H9 (cell line): ENCODE measurements at regions not wholly inside any gene's neighbourhood (a gene's known extent, or its start where the extent isn't known, plus 50 kb on each side); places are given as distances from the start of the nearest gene placed in this dataset.

ENCODE experiments used
- DNase-seq: peaks from one replicate; pipeline ENCODE4 v3.0.0-alpha.2; 2017
- H2AFZ ChIP-seq: one replicate; pipeline ENCODE4 v1.6.1; 2013; ENCODE audit warnings: mild to moderate bottlenecking, low read length, control low read depth, moderate library complexity
- H2AK5ac ChIP-seq: 2 replicates; pipeline ENCODE4 v1.6.1; 2013; ENCODE audit warnings: low read length, control low read depth, mixed read lengths; ENCODE audit not compliant: insufficient read length
- H2BK120ac ChIP-seq: one replicate; pipeline ENCODE4 v1.6.1; 2013; ENCODE audit warnings: low read depth, mild to moderate bottlenecking, low read length, control low read depth, inconsistent platforms; ENCODE audit not compliant: poor library complexity, severe bottlenecking
- H2BK12ac ChIP-seq: 2 replicates; pipeline ENCODE4 v1.6.1; 2013; ENCODE audit warnings: low read length, control low read depth, mixed read lengths, low read depth; ENCODE audit not compliant: insufficient read length
- H2BK15ac ChIP-seq: 2 replicates; pipeline ENCODE4 v1.6.1; 2013; ENCODE audit warnings: low read depth, low read length, control low read depth
- H2BK20ac ChIP-seq: one replicate; pipeline ENCODE4 v1.6.1; 2013; ENCODE audit warnings: low read depth, mild to moderate bottlenecking, low read length, control low read depth, inconsistent platforms; ENCODE audit not compliant: poor library complexity, severe bottlenecking
- H2BK5ac ChIP-seq: 2 replicates; pipeline ENCODE4 v1.6.1; 2013; ENCODE audit warnings: low read length, control low read depth, mixed read lengths; ENCODE audit not compliant: insufficient read length
- H3K14ac ChIP-seq: 2 replicates; pipeline ENCODE4 v1.6.1; 2013; ENCODE audit warnings: low read length, control low read depth; ENCODE audit not compliant: insufficient read depth
- H3K18ac ChIP-seq: 2 replicates; pipeline ENCODE4 v1.6.1; 2013; ENCODE audit warnings: low read depth, mild to moderate bottlenecking, mixed read lengths, low read length, control low read depth; ENCODE audit not compliant: insufficient read length
- H3K23ac ChIP-seq: 2 replicates; pipeline ENCODE4 v1.6.1; 2013; ENCODE audit warnings: low read length, control low read depth, mixed read lengths, low read depth; ENCODE audit not compliant: insufficient read length
- H3K23me2 ChIP-seq: 2 replicates; pipeline ENCODE4 v1.6.1; 2013; ENCODE audit warnings: low read depth, mild to moderate bottlenecking, mixed read lengths, low read length, control low read depth; ENCODE audit not compliant: insufficient read length, poor library complexity, severe bottlenecking
- H3K27ac ChIP-seq: 2 replicates; pipeline ENCODE4 v1.5.1; 2013; ENCODE audit warnings: low read length, control low read depth, mixed read lengths, low read depth; ENCODE audit not compliant: insufficient read length
- H3K27me3 ChIP-seq: 2 replicates; pipeline ENCODE4 v1.6.1; 2013; ENCODE audit warnings: low read length, control low read depth, inconsistent platforms; ENCODE audit not compliant: insufficient read depth
- H3K4ac ChIP-seq: 2 replicates; pipeline ENCODE4 v1.6.1; 2013; ENCODE audit warnings: low read depth, mild to moderate bottlenecking, control low read depth, inconsistent platforms, low read length, moderate library complexity
- H3K4me1 ChIP-seq: 2 replicates; pipeline ENCODE4 v1.6.1; 2013; ENCODE audit warnings: low read length, control low read depth, inconsistent platforms; ENCODE audit not compliant: insufficient read depth
- H3K4me2 ChIP-seq: 2 replicates; pipeline ENCODE4 v1.6.1; 2013; ENCODE audit warnings: low read length, control low read depth, mixed read lengths; ENCODE audit not compliant: insufficient read length, insufficient read depth
- H3K56ac ChIP-seq: 2 replicates; pipeline ENCODE4 v1.6.1; 2013; ENCODE audit warnings: low read depth, mild to moderate bottlenecking, mixed read lengths, low read length, control low read depth; ENCODE audit not compliant: insufficient read length
- H3K79me1 ChIP-seq: 2 replicates; pipeline ENCODE4 v1.6.1; 2013; ENCODE audit warnings: low read depth, mild to moderate bottlenecking, moderate library complexity, low read length, control low read depth, inconsistent platforms; ENCODE audit not compliant: insufficient read depth, poor library complexity, severe bottlenecking
- H3K79me2 ChIP-seq: 2 replicates; pipeline ENCODE4 v1.6.1; 2013; ENCODE audit warnings: low read length, control low read depth, inconsistent platforms; ENCODE audit not compliant: insufficient read depth
- H3K9ac ChIP-seq: 2 replicates; pipeline ENCODE4 v1.6.1; 2013; ENCODE audit warnings: low read length, control low read depth, mixed read lengths; ENCODE audit not compliant: insufficient read length; ENCODE audit errors: extremely low read depth
- H3K9me3 ChIP-seq: one replicate; pipeline ENCODE4 v1.6.1; 2013; ENCODE audit warnings: low read depth, low read length, inconsistent platforms; ENCODE audit not compliant: control insufficient read depth
- H3T11ph ChIP-seq: one replicate; pipeline ENCODE4 v1.6.1; 2013; ENCODE audit warnings: mild to moderate bottlenecking, low read length, control low read depth, inconsistent platforms
- H4K20me1 ChIP-seq: one replicate; pipeline ENCODE4 v1.6.1; 2013; ENCODE audit not compliant: control insufficient read depth, insufficient read length, insufficient read depth
- H4K5ac ChIP-seq: 2 replicates; pipeline ENCODE4 v1.6.1; 2013; ENCODE audit warnings: low read depth, mild to moderate bottlenecking, mixed read lengths, low read length, control low read depth; ENCODE audit not compliant: insufficient read length
- H4K8ac ChIP-seq: replicated peaks from 2 replicates; pipeline ENCODE4 v1.6.1; 2013; ENCODE audit warnings: low read length, control low read depth, mixed read lengths, low read depth; ENCODE audit not compliant: insufficient read length
- H4K91ac ChIP-seq: 2 replicates; pipeline ENCODE4 v1.6.1; 2013; ENCODE audit warnings: low read depth, mild to moderate bottlenecking, moderate library complexity, mixed read lengths, low read length, control low read depth; ENCODE audit not compliant: insufficient read length
- H3K27ac Mint-ChIP-seq, 3 experiments: 2 replicates in 2 of 3; 3 replicates in 1 of 3; pipeline ENCODE4 v1.8.0; 2020 to 2021; ENCODE audit warnings: mixed read lengths in 3 of 3, mild to moderate bottlenecking in 1 of 3, moderate library complexity in 1 of 3
- H3K27me3 Mint-ChIP-seq: 2 replicates; pipeline ENCODE4 v1.8.0; 2021; ENCODE audit warnings: low read depth, mild to moderate bottlenecking, moderate library complexity, mixed read lengths
- H3K36me3 Mint-ChIP-seq, 3 experiments: 2 replicates in 2 of 3; 3 replicates in 1 of 3; pipeline ENCODE4 v1.8.0; 2020 to 2021; ENCODE audit warnings: low read depth in 3 of 3, mixed read lengths in 3 of 3; ENCODE audit not compliant: insufficient read depth in 1 of 3
- H3K4me1 Mint-ChIP-seq, 2 experiments: 2 replicates each; pipeline ENCODE4 v1.8.0; 2020; ENCODE audit warnings: mixed read lengths in 2 of 2
- H3K4me3 Mint-ChIP-seq, 2 experiments: 2 replicates in 1 of 2; 3 replicates in 1 of 2; pipeline ENCODE4 v1.8.0; 2020 to 2021; ENCODE audit warnings: mild to moderate bottlenecking in 2 of 2, mixed read lengths in 2 of 2, moderate library complexity in 1 of 2
- H3K9me3 Mint-ChIP-seq, 2 experiments: 2 replicates in 1 of 2; 3 replicates in 1 of 2; pipeline ENCODE4 v1.8.0; 2020; ENCODE audit warnings: mild to moderate bottlenecking in 2 of 2, mixed read lengths in 2 of 2, moderate library complexity in 1 of 2
- WGBS: extraction: QIAGEN DNeasy Blood & Tissue Kit; methylation state at CpG from one replicate; pipeline ENCODE4 v1.1.7; 2013; ENCODE audit warnings: missing lambda C conversion rate, low lambda C conversion rate, mixed read lengths; ENCODE audit not compliant: insufficient read length; ENCODE audit errors: extremely low coverage; 5-methylcytosine and 5-hydroxymethylcytosine counted together
- TF ChIP-seq, protein P1 (sequence below): fragments of 200-600 bp; sonication (generic); conservative IDR thresholded peaks from 3 replicates; pipeline ENCODE4 v1.8.0; 2021; ENCODE audit warnings: antibody characterized with exemption, mild to moderate bottlenecking

DNA sequence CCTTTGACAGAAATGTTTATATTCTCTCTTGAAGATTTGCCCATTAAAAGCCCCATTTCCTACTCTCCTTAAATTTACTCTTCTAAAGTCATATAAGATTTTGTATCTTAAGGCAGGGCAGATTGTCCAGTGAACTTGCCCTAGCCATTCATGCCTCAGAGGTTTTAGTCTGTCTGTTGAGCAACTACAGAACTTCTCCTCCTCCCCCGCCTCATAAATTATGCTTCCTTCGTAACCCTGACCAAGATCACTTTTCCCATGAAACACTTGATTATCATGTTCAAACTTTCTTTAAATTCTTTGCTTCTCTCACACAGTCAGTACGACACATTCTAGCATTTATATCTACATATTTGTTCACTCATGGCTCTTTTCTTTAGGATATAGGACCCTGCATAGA is 621.3 kb downstream of the ANKRD7 start:
- H3T11ph ChIP-seq: no peak overlapping the region
- H3K27me3 Mint-ChIP-seq: no peaks in the 10 kb centered on the region
- no peak overlapping the region for H2BK5ac ChIP-seq
- H3K27ac Mint-ChIP-seq: no peak overlapping the region
- no peak overlapping the region for H2AK5ac ChIP-seq
- no CpG with 5 or more reads among the region's 3 CpGs for WGBS
- H2BK120ac ChIP-seq: no peak overlapping the region
- no peak overlapping the region for H3K4ac ChIP-seq
- H4K8ac ChIP-seq: no peak overlapping the region
- no peaks in the 10 kb centered on the region for H3K79me1 ChIP-seq
- H4K91ac ChIP-seq: no peak overlapping the region
- H3K4me1 ChIP-seq: no peaks in the 10 kb centered on the region
- no peak overlapping the region for H3K56ac ChIP-seq
- no peak overlapping the region for H3K14ac ChIP-seq
- H3K4me1 Mint-ChIP-seq: no peaks in the 10 kb centered on the region
- H3K9me3 Mint-ChIP-seq: no peaks in the 10 kb centered on the region
- no peak overlapping the region for H3K4me2 ChIP-seq
- H2BK12ac ChIP-seq: no peak overlapping the region
- H3K9me3 ChIP-seq: no peaks in the 10 kb centered on the region
- H3K23me2 ChIP-seq: no peaks in the 10 kb centered on the region
- H2AFZ ChIP-seq: no peak overlapping the region
- no peak overlapping the region for H3K27ac ChIP-seq
- H3K9ac ChIP-seq: no peak overlapping the region
- H3K18ac ChIP-seq: no peak overlapping the region
- no peaks in the 10 kb centered on the region for H3K36me3 Mint-ChIP-seq
- no peaks in the 10 kb centered on the region for H4K20me1 ChIP-seq
- no peaks in the 10 kb centered on the region for H3K79me2 ChIP-seq
- H3K27me3 ChIP-seq: no peaks in the 10 kb centered on the region
- no peak for DNase-seq
- H2BK15ac ChIP-seq: no peak overlapping the region
- no peak overlapping the region for H4K5ac ChIP-seq
- H2BK20ac ChIP-seq: no peak overlapping the region
- TF ChIP-seq, protein P1, sequence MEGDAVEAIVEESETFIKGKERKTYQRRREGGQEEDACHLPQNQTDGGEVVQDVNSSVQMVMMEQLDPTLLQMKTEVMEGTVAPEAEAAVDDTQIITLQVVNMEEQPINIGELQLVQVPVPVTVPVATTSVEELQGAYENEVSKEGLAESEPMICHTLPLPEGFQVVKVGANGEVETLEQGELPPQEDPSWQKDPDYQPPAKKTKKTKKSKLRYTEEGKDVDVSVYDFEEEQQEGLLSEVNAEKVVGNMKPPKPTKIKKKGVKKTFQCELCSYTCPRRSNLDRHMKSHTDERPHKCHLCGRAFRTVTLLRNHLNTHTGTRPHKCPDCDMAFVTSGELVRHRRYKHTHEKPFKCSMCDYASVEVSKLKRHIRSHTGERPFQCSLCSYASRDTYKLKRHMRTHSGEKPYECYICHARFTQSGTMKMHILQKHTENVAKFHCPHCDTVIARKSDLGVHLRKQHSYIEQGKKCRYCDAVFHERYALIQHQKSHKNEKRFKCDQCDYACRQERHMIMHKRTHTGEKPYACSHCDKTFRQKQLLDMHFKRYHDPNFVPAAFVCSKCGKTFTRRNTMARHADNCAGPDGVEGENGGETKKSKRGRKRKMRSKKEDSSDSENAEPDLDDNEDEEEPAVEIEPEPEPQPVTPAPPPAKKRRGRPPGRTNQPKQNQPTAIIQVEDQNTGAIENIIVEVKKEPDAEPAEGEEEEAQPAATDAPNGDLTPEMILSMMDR: no peak
- no peak overlapping the region for H3K23ac ChIP-seq
- no peak overlapping the region for H3K4me3 Mint-ChIP-seq
